ENCODE measurements at regions not wholly inside any gene's neighbourhood (a gene's known extent, or its start where the extent isn't known, plus 50 kb on each side); places are given as distances from the start of the nearest gene placed in this dataset.

DNA sequence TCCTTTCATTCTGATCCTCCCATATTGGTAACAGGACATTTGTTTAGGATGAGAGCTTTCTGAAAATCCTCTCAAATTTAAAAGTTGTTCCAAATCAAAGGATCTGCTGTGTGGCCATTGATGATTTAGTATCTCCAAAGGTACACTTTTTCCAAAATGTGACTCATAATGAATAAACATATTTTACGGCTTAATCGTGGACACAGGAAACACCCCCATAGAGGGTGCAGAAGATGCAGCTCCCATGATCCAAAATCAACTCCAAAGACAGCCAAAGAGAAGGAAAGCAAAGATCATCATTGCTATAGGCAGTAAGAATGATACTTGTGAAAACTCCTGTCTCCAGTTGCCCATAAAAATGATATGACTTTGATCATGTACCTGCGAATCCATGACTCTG is 239.7 kb downstream of the PIK3R1 start:
- DNase-seq, result no peak

DNA sequence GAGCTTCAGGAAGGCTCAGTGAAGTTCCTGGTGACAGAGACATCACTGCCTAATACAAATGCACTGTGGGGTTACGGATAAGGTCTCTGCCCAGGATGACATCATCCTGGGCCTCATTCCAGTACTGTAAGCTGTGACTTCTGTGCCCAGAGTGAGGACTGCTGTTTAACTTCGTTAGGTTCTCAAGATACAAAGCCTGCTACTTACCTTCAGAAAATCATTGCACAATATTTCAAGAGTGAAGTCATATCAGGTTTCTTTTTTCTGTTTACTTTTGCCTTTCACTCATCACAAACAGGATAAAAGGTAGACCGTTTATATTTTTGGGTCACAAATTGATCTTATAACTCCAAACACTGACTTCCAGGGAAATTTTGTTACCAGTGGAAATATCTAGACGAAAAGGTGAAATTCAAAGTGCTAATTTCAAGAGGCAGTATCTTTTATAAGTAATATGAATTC is 241.2 kb downstream of the PIK3R1 start:
- no peak for DNase-seq

DNA sequence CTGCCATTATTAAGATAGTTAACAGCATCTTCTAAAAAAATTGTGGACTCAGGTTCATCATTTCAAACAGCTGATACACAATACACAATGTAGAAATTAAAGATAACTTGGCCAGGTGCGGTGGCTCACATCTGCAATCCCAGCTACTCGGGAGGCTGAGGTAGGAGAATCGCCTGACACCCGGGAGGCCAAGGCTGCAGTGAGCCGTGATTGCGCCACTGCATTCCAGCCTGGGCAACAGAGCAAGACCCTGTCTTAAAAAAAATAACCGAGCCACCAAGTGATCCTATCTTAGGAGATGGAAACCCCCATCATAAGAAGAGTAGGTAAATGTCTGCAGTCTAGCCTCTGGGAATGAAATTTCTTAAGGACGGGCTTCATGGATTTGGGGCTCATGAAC is 241.7 kb downstream of the PIK3R1 start:
- DNase-seq, result no peak

DNA sequence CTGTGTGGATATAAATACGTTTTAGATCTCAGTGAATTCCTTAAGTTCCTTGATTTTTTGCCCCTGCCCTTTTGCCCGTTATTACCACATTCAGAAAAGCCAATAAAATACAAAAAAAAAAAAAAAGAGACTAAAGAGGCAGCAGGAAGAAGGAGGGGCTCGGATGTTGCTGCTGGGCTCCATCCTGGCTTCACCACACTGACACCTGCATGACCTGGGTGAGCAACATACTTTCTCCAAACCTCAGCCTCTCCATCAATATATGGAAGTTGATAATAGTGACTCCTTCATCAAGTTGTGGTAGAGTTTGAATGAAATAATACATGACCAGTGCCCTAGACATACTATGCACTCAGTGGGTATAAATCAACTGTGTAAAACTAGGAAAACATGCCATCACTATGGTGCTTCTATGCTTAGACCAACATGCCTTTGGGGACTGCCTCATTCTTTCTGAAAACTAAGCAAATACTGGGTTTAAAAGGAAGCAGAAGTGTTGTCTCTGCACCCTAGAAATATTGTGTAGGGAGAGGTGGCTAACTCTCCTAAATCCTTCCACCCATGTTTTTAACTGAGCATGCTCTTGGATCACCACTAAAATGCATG is 243.0 kb downstream of the PIK3R1 start:
- peak in 1 of 4 experiments; percentile 4 for DNase-seq

DNA sequence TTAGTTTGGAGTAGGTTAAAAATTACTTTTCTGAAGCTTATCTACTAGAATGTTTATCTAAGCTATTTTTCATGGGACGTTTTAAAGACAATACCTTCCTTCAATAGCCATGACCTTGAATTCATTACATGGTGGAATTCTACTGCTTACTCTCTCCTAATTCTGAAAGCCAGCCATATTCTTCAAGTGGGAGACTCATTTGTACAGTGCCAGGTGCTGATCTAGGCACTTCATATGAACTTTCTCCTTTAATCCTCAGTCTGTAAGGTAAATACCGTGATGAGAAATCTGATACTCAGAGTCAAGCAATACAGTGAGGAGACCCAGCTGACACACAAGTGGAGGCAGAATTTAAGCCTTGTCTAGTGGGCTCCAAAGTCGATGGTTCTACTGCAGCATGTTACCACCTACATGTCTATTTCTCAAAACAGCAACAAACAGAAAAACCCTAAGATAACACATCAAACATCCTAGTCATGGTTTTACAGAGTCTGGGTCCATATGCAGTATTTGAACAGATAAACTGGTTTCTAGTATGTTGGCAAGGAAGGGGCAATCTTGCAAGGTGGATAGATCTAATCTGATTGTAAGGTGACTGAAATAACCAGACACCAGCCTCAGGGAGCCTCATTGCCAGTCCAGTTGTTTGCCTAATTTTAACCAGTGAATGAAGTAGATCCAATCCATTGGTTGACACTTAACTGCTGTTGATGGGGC is 243.7 kb downstream of the PIK3R1 start:
- no peak for DNase-seq

DNA sequence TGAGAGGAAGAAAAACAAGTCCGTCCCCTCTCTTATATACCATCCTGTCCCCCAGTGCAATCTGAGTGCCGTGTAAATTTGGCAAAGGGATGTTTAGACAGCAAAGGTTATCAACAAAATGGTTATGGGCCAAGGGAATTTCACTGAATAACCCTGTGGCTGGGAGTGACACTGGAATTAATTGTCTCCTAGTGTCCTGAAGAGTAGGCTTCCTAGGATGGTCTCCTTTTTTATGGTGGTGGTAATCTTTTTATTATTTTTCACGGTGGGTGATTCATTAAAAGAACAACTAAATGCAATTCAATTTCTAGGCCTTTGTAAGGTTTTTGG is 244.2 kb downstream of the PIK3R1 start:
- no peak for DNase-seq

DNA sequence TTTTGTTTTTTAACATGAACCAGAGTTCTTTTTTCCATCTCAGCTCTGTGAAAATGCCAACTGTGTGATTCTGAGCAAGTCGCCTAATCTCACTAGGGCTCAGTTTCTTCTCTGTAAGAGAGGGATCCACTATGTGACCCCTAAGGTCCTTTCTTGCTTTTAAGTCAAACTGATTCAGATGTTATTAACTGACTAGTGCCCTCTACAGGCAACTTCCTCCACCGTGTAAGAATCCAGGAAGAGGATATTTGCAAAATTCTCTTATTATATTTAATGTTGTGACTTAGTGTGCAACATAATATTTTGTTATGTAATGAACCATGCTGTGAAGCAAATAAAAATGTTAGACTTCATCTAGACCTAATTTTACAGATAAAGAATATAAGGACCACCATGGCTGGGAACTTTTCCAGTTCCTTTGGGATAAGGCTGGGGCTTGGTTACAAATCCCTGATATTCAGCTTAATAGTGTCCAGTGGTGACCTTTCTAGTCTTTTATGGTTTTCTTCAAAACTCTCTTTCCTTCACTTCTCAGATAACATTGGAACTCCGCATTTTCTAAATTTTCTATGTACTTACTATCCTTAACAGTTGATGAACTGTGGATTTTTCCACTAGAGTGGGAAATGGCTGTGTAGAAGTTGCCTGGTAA is 244.7 kb downstream of the PIK3R1 start:
- DNase-seq, result no peak

DNA sequence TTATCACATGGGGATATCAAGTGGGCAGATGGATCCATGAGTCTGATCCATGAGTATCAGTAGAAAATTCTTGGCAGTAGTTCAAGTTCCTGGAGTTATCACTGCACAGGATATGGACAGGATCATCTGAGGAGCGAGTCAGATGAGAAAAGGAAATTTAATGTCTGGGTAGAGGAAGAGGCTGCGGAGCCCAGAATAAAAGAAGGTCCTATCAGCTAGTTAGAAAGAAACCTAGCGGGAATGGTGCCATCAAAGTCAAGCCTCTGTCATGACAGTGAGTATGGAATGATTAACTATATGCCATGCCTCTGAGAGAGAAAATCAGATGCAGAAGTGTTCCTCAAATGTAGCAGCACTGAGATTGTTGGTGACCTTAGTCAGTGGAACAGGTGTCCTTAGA is 248.1 kb downstream of the PIK3R1 start:
- DNase-seq, result no peak

DNA sequence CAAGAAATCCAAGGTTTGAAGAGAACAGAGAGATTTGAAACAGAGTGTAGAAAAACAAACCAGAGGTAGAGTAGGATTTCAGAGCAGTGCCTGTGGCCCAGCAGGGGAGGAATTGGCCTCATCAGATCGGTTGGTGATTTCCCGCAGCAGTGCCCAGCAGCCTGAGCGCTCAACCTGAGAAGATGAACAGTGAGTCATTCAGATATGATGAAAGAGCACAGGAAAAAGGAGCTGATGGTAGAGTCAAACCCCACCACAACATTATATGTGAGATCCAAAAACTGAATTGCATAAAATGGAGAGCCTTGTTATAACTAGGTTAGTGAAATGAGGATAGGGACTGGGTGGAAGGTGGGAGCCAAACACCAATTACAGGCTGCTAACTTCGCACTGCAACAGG is 248.9 kb downstream of the PIK3R1 start:
- DNase-seq, result no peak

DNA sequence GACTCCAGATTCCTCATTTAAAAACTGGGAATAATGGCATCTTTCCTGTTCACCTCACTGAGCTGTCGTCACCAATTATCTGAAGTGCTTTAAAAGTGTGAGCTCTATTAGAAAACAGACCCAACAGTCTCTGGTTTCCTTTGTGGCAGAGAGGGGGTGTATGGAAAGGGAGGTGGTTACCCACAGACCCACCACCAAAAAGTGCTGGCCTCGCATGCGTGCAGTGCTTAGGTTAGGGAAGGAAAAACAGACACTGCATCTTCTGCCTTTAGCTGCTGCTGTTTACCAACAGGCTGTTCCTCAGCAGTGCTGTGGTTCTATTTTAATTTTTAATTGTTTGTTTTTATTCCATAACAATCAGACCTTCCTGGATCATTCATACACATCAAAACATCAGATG is 249.6 kb downstream of the PIK3R1 start:
- no peak for DNase-seq

DNA sequence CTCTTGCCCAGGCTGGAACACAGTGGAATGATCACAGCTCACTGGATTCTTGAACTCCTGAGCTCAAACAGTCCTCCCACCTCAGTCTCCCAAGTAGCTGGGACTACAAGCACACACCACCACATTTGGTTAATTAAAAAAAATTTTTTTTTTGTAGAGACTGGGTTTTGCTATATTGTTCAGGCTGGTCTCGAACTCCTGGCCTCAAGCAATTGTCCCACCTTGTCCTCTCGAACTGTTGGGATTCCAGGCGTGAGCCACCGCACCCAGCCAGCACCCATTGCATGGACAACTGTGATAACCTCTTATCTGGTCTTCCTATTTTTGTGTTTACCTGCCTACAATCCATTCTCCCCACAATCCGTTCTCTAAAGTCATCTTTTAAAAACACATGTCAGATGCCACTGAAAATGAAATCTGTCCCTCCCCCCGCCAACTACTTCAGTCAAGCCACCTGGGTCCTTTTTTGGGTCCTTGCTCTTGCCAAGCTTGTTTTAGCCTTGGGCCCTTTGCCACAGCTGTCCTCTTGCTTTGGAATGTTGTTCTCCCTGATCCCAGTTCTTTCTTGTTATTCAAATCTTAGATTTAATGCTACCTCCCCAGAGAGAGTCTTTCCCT is 250.5 kb downstream of the PIK3R1 start:
- DNase-seq, result no peak

DNA sequence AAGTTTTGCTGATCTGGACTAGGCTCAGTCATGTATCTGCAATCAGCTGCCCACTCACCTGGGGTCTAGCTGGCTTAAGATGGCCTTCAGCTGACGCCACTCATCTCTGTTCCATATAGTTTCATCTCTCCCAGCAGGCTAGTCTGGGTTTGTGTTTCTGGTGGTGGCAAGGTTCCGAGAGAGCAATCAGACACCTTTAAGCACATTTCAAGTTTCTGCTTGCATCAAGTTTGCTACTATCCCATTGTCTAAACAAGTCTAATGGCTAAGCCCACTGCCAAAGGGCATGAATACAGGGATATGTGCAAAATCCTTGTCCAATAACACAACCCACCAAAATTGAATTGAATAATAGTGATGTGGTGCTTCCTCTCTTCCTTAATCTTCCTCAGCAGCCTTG is 251.7 kb downstream of the PIK3R1 start:
- no peak for DNase-seq

DNA sequence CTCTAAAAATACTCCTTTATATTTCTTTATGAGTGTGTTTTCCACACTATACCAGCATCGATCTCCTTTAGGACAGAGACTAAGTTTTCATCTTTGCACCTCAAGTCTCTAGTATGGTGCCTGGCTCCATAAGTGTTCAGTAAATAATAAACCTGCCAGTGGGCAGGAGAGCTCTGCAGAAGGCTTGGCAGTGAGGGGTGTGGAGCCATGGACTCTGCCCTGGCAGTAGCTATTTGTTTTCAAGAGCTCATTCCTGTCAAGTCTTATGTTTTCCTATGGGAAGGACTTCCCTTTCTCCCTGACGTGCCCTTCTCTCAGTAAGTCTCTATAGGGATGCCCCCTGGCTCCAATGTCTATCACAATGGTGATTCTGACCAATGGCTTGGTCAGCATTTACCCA is 252.2 kb downstream of the PIK3R1 start:
- no peak for DNase-seq

DNA sequence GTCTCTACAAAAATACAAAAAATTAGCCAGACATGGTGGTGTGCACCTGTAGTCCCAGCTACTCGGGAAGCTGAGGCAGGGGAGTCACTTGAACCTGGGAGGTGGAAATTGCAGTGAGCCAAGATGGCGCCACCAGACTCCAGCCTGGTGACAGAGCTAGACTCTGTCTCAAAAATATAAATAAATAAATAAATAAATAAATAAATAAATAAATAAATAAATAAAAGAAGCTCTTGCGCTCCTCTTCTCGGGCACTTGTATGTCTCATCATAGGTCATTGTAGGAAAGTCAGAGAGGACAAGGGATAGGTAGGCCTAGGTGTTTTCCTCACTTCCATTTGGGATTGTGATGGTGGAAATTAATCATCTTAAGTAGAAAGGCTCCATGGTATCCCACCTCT is 252.8 kb downstream of the PIK3R1 start:
- no peak for DNase-seq

DNA sequence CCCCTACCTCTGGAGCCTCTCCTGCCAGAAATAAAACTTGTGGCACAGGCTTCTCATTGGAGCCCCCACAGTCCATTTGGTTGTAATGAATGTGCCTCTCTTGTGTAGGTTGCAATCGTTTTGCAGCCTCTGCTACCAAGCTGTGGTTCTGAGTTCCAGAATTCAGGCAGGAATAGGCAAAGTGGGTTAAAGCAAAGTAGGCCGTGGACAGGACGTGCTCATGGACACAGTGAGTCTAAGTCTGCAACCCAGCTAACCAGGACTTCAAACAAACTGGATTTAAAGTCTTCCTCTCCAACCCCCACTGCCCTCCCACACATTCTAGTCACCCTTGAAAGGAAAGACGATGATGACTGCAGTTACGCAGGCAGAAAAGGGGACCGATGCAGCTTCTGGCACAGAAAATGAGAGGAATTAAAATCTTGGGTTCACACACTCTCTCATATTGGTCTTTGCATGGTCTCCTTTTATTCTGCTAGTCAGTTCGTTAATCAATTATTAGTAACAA is 260.0 kb downstream of the PIK3R1 start:
- no peak for DNase-seq

DNA sequence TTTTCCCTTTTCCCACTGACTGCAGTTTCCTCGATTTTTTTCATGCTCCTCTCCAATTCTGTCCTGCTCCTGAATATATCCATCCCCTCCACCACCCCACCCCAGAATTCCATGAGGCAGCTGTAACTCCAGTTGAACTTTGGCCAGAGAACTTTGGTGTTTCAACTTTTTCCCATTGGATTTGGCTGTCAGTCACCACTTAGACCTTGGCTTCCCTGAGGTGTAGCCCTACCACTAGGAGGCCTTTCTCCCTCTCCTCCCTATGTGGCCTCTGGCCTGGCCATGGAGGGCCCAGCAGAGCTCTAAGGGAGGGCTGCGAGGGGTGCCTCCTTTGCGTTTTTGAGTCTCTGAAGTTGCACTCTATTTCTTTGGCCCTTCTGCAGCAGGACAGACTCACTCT is 261.3 kb downstream of the PIK3R1 start:
- no peak for DNase-seq

DNA sequence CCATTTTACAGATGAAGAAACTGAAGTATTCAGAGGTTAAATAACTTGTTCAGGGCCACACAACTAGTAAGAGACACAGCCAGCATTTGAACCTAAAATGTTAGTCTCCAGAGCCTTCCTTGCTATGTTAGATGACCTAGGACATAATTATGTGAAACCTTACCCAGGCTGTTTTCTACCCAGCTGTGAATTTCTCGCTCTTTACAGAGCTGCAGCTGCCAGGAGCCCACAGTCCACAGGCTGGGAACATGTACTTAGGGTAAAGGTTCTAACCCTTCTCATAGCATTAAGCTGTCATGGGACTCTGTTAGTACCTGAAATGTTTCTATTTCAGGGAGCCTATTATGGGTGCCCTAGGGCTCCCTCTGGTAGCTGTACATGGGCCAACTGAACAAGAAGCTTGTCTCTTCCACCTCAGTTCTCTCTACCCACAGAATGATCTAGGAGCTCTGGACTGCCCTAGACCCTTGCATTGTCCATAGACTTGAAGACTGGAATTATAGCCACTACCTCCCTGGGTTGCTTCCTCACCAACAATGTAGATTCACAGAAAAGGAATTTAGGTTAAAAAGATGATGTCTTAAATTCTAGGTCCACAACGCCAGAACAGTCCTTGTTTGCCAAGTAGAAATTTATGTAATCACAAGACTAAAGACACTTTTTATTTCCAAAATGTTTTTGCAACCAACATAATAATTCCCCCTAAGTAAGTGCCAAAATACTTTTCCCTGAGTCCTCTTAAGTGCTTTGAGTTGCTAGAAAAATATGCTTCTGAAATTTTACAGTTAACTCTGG is 262.9 kb downstream of the PIK3R1 start:
- DNase-seq, result no peak

DNA sequence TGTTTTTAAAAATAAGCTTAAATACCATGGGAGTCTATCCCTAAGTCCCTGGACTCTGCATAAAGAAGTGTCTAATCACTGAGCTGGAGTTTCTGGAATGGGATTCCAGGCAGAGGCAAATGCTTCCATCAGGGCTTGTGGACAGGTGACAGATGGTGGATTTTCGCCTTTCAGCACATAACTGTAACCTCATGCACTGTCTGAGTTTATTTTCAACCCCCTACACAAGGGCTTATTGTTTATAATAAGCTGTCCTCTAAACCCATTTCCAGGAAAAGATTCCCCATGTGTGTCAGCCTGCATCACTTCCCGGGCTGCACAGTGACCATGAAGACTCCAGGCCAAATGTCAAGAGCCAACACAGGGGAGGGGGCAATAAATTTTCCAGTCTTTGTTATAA is 264.0 kb downstream of the PIK3R1 start:
- no peak for DNase-seq

DNA sequence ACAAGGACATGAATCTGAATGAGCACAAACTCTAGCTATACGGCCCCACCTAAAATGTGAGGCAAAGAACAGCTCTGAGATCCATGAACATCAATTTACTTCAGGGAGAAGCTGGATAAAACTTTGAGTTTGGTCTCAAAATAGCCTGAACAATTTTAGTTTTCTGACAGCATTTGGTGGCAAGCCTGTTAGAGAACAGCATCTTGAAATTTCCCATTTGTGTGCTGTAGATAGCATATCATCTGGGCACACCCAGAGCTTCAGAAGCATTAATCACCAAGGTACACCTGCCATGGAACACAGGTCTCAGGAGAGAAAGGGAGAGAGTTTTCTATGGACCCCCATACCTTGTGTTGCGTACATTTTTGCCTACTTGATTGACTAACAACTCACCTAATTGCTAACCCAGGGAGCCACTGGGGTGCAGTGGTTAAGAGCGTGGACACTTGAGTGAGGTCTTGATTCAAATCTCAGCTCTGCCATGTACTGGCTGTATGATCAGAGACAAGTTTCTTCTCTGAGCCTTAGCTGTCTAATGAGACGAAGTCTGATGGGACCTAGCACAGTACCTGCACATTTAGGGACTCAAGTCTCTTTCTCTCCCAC is 264.9 kb downstream of the PIK3R1 start:
- no peak for DNase-seq

DNA sequence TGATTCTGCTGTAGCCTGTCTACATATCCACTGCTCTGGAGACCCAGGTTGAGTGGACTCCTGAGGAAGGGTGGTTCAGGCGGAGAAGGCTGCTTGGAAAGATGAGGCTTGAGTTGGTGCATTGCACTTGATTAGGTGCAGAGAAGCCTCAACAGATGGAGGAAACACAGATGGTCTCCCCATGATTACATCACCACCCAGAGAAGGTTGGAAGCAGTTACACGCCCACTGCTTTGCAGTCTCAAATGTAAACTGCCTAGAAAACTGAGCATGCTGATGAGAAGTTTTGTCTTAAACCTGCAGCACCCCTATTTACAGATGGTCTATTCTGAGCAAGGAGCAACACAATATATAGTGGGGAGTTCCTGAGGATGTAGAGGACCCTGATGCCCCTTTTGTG is 266.6 kb downstream of the PIK3R1 start:
- no peak for DNase-seq

DNA sequence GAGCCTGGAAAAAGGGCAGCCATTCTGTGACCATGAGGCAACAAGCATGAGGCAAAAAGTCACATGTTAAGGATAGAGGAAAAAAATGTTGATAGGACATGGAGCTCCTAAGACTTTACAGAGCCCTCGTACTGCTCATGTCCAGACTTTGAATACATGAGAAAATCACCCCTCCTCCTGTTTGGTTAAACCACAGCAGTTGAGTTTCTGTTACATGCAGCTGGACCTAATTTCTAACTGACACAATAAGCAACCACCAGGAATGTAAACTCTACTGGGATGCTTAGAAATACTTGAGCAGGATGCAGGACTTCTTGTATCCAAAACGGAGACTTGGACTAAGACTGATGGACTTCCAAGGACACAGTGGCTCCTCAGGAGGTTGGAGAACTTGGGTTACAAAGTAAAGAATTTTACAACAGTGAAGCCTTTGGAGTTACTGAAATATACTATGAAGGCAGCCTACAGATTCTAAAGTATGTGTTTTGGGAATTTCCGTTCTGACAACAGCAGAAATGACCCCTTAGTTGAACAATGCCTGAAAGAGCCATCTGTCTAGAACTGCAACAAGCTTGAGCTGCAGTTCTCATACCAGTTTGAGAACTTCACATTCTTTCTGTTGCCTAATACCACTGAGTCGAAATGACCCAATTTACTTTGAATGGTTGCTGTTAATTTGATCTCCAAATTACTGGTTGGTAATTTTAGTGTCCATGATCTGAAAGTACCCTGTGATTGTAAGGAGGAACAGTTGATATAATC is 268.9 kb downstream of the PIK3R1 start:
- DNase-seq, result no peak

DNA sequence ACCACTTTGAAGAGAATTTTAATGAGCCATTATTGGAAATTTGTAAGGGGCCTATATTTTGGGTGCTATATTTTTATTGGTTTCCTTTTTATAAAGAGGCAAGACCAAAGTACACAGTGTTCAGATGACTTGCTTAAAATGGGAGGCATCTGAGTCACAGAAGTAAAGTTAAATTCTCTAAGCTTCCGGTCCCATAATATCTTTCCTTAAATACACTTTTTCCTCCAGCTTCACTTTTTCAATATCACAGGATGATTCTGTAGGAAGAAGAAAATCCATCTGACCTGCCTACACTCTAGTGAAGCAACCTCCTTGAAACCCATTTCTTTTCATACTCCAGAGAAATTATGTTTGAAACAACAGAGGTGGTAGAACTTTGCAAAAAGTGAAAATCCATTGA is 274.0 kb downstream of the PIK3R1 start:
- no peak for DNase-seq

All from activated naive CD4-positive, alpha-beta T cell (primary cell).